ENCODE measurements at regions not wholly inside any gene's neighbourhood (a gene's known extent, or its start where the extent isn't known, plus 50 kb on each side); places are given as distances from the start of the nearest gene placed in this dataset.
"Not testable (repeated sequence)": the region's sequence is repeated elsewhere in the genome, so short reads cannot be mapped to it uniquely, and the experiment has no call there.

- Histone ChIP-seq H3K4me2 (ENCODE audit: low read depth, low read length, poor library complexity, severe bottlenecking) (no peak overlapping the region), H3K9ac (ENCODE audit: low read depth, low read length, poor library complexity, severe bottlenecking) (no peak overlapping the region), H2AFZ (ENCODE audit: low read length) (no peak overlapping the region), H3F3A (ENCODE audit: low read depth) (no peaks in the 10 kb centered on the region), H3K36me3 (ENCODE audit: insufficient read depth, low read length) (no peaks in the 10 kb centered on the region), H3K9me3 (ENCODE audit: insufficient read depth, low read depth, low read length) (no peaks in the 10 kb centered on the region; the same call in 1 of the 2 replicates), H3K4me3 (ENCODE audit: low read length, poor library complexity, severe bottlenecking) (no peak overlapping the region), H3K27me3 (ENCODE audit: insufficient read depth, low read length, poor library complexity, severe bottlenecking) (no peaks in the 10 kb centered on the region), H3K9me2 (replicated peaks; ENCODE audit: low read depth, low read length) (no peaks in the 10 kb centered on the region), H3K79me2 (ENCODE audit: insufficient read depth, low read length) (no peaks in the 10 kb centered on the region), H4K20me1 (ENCODE audit: insufficient read depth, low read length, poor library complexity, severe bottlenecking) (no peaks in the 10 kb centered on the region), H3K4me1 (ENCODE audit: insufficient read depth, low read length, poor library complexity, severe bottlenecking) (no peaks in the 10 kb centered on the region)
- TF ChIP-seq CTCF (conservative IDR thresholded peaks at IDR 0.05; ENCODE audit: low read length) = no peak
- no peak for TF ChIP-seq EZH2phosphoT487 (IDR thresholded peaks at IDR 0.05; ENCODE audit: borderline replicate concordance)
Observed at GRCh38 chr18:14969500-14969899, 221.5 kb downstream of the ANKRD30B start.

GRCh38 chr18:14970027-14970426 is 222.1 kb downstream of the ANKRD30B start:
- H3K4me2 ChIP-seq (ENCODE audit: low read depth, low read length, poor library complexity, severe bottlenecking) = no peak overlapping the region
- H3F3A ChIP-seq (ENCODE audit: low read depth) = no peaks in the 10 kb centered on the region
- TF ChIP-seq CTCF (conservative IDR thresholded peaks at IDR 0.05; ENCODE audit: low read length) = no peak
- no peak for TF ChIP-seq EZH2phosphoT487 (IDR thresholded peaks at IDR 0.05; ENCODE audit: borderline replicate concordance)
- no peaks in the 10 kb centered on the region for H3K27me3 ChIP-seq (ENCODE audit: insufficient read depth, low read length, poor library complexity, severe bottlenecking)
- H3K9ac ChIP-seq (ENCODE audit: low read depth, low read length, poor library complexity, severe bottlenecking) = no peak overlapping the region
- no peaks in the 10 kb centered on the region for H3K79me2 ChIP-seq (ENCODE audit: insufficient read depth, low read length)
- H2AFZ ChIP-seq (ENCODE audit: low read length) = no peak overlapping the region
- no peaks in the 10 kb centered on the region; the same call in 1 of the 2 replicates for H3K9me3 ChIP-seq (ENCODE audit: insufficient read depth, low read depth, low read length)
- H3K4me3 ChIP-seq (ENCODE audit: low read length, poor library complexity, severe bottlenecking) = no peak overlapping the region
- H4K20me1 ChIP-seq (ENCODE audit: insufficient read depth, low read length, poor library complexity, severe bottlenecking) = no peaks in the 10 kb centered on the region
- no peaks in the 10 kb centered on the region for H3K9me2 ChIP-seq (replicated peaks; ENCODE audit: low read depth, low read length)
- H3K36me3 ChIP-seq (ENCODE audit: insufficient read depth, low read length) = no peaks in the 10 kb centered on the region
- H3K4me1 ChIP-seq (ENCODE audit: insufficient read depth, low read length, poor library complexity, severe bottlenecking) = no peaks in the 10 kb centered on the region

DNA sequence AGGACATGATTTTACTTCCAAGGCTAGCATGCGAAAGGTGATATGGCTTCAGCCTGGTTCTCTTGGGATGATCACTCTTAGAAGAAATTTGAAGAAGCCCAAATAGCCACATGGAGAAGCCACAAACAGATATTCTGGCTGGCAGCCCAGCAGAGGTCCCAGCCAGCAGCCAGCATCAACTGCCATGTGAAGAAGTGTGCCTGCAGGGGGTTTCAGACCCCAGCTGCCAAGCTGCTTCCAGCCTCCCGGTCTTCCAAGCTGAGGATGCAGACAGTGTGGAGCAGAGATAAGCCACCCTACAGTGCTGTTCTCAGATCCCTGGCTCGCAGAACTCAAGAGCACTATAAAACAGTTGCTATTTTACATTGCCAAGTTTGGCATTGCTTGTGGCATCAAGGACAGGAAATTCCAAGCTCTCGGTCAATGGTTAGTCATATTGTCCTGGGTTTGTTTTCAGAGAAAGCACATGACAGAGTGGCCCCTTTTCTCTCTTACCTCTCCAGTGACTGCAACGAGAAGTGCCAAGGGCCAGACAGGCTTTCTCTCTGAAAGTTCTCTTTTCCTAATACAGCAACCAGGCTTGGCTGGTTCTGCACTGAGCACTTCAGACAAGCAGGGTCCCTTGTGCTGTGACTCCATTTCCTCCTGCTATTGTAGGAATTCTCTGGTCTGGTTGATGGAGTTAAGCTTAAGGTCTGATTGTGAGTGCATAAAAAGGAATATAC is 223.7 kb downstream of the ANKRD30B start:
- no peaks in the 10 kb centered on the region for H4K20me1 ChIP-seq (ENCODE audit: insufficient read depth, low read length, poor library complexity, severe bottlenecking)
- H3K4me1 ChIP-seq (ENCODE audit: insufficient read depth, low read length, poor library complexity, severe bottlenecking) = no peaks in the 10 kb centered on the region

GRCh38 chr18:14973421-14973820 is 225.4 kb downstream of the ANKRD30B start:
- H3K4me3 ChIP-seq (ENCODE audit: low read length, poor library complexity, severe bottlenecking); H3K79me2 ChIP-seq (ENCODE audit: insufficient read depth, low read length); H4K20me1 ChIP-seq (ENCODE audit: insufficient read depth, low read length, poor library complexity, severe bottlenecking); H3K27me3 ChIP-seq (ENCODE audit: insufficient read depth, low read length, poor library complexity, severe bottlenecking); H3K9me3 ChIP-seq (ENCODE audit: insufficient read depth, low read depth, low read length); H3F3A ChIP-seq (ENCODE audit: low read depth); H3K36me3 ChIP-seq (ENCODE audit: insufficient read depth, low read length); H3K4me1 ChIP-seq (ENCODE audit: insufficient read depth, low read length, poor library complexity, severe bottlenecking); H2AFZ ChIP-seq (ENCODE audit: low read length); H3K9ac ChIP-seq (ENCODE audit: low read depth, low read length, poor library complexity, severe bottlenecking); H3K4me2 ChIP-seq (ENCODE audit: low read depth, low read length, poor library complexity, severe bottlenecking); H3K9me2 ChIP-seq (replicated peaks; ENCODE audit: low read depth, low read length): not testable (repeated sequence)

More for the DNA sequence above, 223.7 kb downstream of the ANKRD30B start:
- no peaks in the 10 kb centered on the region; the same call in 1 of the 2 replicates for H3K9me3 ChIP-seq (ENCODE audit: insufficient read depth, low read depth, low read length)
- no peaks in the 10 kb centered on the region for H3K9me2 ChIP-seq (replicated peaks; ENCODE audit: low read depth, low read length)
- no peak overlapping the region for H3K9ac ChIP-seq (ENCODE audit: low read depth, low read length, poor library complexity, severe bottlenecking)
- no peak overlapping the region for H3K4me2 ChIP-seq (ENCODE audit: low read depth, low read length, poor library complexity, severe bottlenecking)
- no peaks in the 10 kb centered on the region for H3F3A ChIP-seq (ENCODE audit: low read depth)
- H3K4me3 ChIP-seq (ENCODE audit: low read length, poor library complexity, severe bottlenecking) = no peak overlapping the region
- H2AFZ ChIP-seq (ENCODE audit: low read length) = no peak overlapping the region
- H3K27me3 ChIP-seq (ENCODE audit: insufficient read depth, low read length, poor library complexity, severe bottlenecking) = no peaks in the 10 kb centered on the region
- no peaks in the 10 kb centered on the region for H3K36me3 ChIP-seq (ENCODE audit: insufficient read depth, low read length)
- no peaks in the 10 kb centered on the region for H3K79me2 ChIP-seq (ENCODE audit: insufficient read depth, low read length)
- TF ChIP-seq EZH2phosphoT487 (IDR thresholded peaks at IDR 0.05; ENCODE audit: borderline replicate concordance) (no peak), CTCF (conservative IDR thresholded peaks at IDR 0.05; ENCODE audit: low read length) (no peak)

All from Loucy (cell line).